Mammary epithelial cell (primary cell): ENCODE measurements at regions not wholly inside any gene's neighbourhood (a gene's known extent, or its start where the extent isn't known, plus 50 kb on each side); places are given as distances from the start of the nearest gene placed in this dataset.

Source experiments
- CTCF ChIP-seq, 2 donors: IDR thresholded peaks in 1 of 2; conservative IDR thresholded peaks in 1 of 2; 2 replicates each; pipeline ENCODE4 v1.5.1; 2011 to 2012; ENCODE audit warnings: inconsistent platforms in 2 of 2, low read length in 2 of 2, mild to moderate bottlenecking in 2 of 2, control low read depth in 1 of 2, low read depth in 1 of 2; ENCODE audit not compliant: insufficient read depth in 1 of 2; ENCODE audit errors: extremely low read depth in 1 of 2
- EZH2 ChIP-seq: IDR thresholded peaks from 2 replicates; pipeline ENCODE4 v1.6.1; 2012; ENCODE audit warnings: low read length, inconsistent platforms, borderline replicate concordance

GRCh38 chr2:22784566-22784965 is 600.4 kb upstream of the KLHL29 start:
- no peak for TF ChIP-seq CTCF (conservative IDR thresholded peaks at IDR 0.05 in 1 of 2, IDR thresholded peaks at IDR 0.05 in 1 of 2; ENCODE audit: extremely low read depth in 1 of 2, insufficient read depth in 1 of 2, low read depth in 1 of 2, low read length in 2 of 2)
- TF ChIP-seq EZH2 = no peak
